Activated naive CD8-positive, alpha-beta T cell (primary cell): ENCODE measurements at regions not wholly inside any gene's neighbourhood (a gene's known extent, or its start where the extent isn't known, plus 50 kb on each side); places are given as distances from the start of the nearest gene placed in this dataset.
A peak's percentile ranks its signal among the peaks of the same experiment; 100 is the strongest.

Experiments
- H3K27ac Mint-ChIP-seq: one replicate; pipeline ENCODE4 v1.8.0; 2021; ENCODE audit warnings: mixed read lengths
- H3K27me3 Mint-ChIP-seq: one replicate; pipeline ENCODE4 v1.8.0; 2021; ENCODE audit warnings: mixed read lengths
- H3K36me3 Mint-ChIP-seq: one replicate; pipeline ENCODE4 v1.8.0; 2021; ENCODE audit warnings: mixed read lengths
- H3K4me1 Mint-ChIP-seq: one replicate; pipeline ENCODE4 v1.8.0; 2021; ENCODE audit warnings: low read depth, mixed read lengths
- H3K4me3 Mint-ChIP-seq: one replicate; pipeline ENCODE4 v1.8.0; 2021; ENCODE audit warnings: mild to moderate bottlenecking, mixed read lengths
- H3K9me3 Mint-ChIP-seq: one replicate; pipeline ENCODE4 v1.8.0; 2021; ENCODE audit warnings: low read depth, mixed read lengths

- Mint-ChIP-seq H3K27ac (no peak overlapping the region), H3K36me3 (no peaks in the 10 kb centered on the region), H3K9me3 (no peaks in the 10 kb centered on the region), H3K4me3 (no peak overlapping the region), H3K4me1 (peaks cover 15% of the 10 kb centered on the region), H3K27me3 (no peaks in the 10 kb centered on the region)
These were observed 150.2 kb downstream of the DYRK2 start for GRCh38 chr12:67798768-67799167.

GRCh38 chr12:67802731-67803130 lies 154.2 kb downstream of the DYRK2 start:
- no peaks in the 10 kb centered on the region for H3K9me3 Mint-ChIP-seq
- H3K36me3 Mint-ChIP-seq = no peaks in the 10 kb centered on the region
- no peaks in the 10 kb centered on the region for H3K27me3 Mint-ChIP-seq
- H3K27ac Mint-ChIP-seq = peak overlapping the region; percentile 38
- H3K4me1 Mint-ChIP-seq = peaks cover 18% of the 10 kb centered on the region
- no peak overlapping the region for H3K4me3 Mint-ChIP-seq

DNA sequence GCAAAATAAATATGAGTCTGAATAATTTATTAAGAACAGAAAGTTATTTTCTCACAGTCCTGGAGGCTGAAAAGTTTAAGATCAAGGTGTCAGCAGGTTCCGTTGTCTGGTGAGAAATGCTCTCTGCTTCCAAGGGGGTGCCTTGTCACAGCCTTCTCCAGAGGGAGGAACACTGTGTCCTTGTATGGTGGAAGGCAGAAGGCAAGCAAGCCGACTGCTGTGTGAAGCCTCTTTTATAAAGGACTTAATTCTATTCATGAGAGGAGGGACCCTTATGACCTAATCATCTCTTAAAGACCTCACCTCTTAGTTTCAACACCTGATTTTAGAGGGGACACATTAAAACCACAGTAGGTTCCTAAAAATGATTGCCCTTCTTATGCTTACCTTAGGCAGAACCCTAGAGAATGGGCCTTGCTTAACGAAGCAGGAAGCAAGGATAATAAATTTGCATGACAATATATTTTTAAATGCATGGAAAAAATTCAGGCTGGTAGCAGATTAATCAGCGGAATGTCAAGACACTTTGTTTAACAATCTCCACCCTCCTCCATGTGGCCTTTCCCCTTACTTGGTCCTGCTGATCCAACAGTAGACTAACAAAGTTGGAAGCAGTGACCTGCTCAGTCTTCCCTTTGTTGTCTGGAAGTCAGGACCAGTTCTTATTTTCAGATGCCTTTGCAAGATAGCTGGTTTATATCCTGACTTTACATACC lies 154.9 kb downstream of the DYRK2 start:
- Mint-ChIP-seq H3K27me3 (no peaks in the 10 kb centered on the region), H3K9me3 (no peaks in the 10 kb centered on the region), H3K27ac (no peak overlapping the region), H3K4me3 (no peak overlapping the region), H3K4me1 (peaks cover 20% of the 10 kb centered on the region), H3K36me3 (no peaks in the 10 kb centered on the region)

GRCh38 chr12:67804168-67804567 lies 155.6 kb downstream of the DYRK2 start:
- H3K9me3 Mint-ChIP-seq = no peaks in the 10 kb centered on the region
- peaks cover 16% of the 10 kb centered on the region for H3K4me1 Mint-ChIP-seq
- no peaks in the 10 kb centered on the region for H3K36me3 Mint-ChIP-seq
- H3K27ac Mint-ChIP-seq = no peak overlapping the region
- no peaks in the 10 kb centered on the region for H3K27me3 Mint-ChIP-seq
- no peak overlapping the region for H3K4me3 Mint-ChIP-seq

GRCh38 chr12:67807814-67808213 lies 159.3 kb downstream of the DYRK2 start:
- Mint-ChIP-seq H3K27me3 (no peaks in the 10 kb centered on the region), H3K36me3 (no peaks in the 10 kb centered on the region)

GRCh38 chr12:67810166-67810565 lies 161.6 kb downstream of the DYRK2 start:
- Mint-ChIP-seq H3K4me1 (peaks cover 14% of the 10 kb centered on the region), H3K4me3 (no peak overlapping the region), H3K36me3 (peaks cover 2% of the 10 kb centered on the region), H3K9me3 (peaks cover 2% of the 10 kb centered on the region), H3K27me3 (no peaks in the 10 kb centered on the region), H3K27ac (no peak overlapping the region)

More at GRCh38 chr12:67807814-67808213, 159.3 kb downstream of the DYRK2 start:
- Mint-ChIP-seq H3K27ac (no peak overlapping the region), H3K4me1 (peaks cover 11% of the 10 kb centered on the region), H3K9me3 (no peaks in the 10 kb centered on the region), H3K4me3 (no peak overlapping the region)

DNA sequence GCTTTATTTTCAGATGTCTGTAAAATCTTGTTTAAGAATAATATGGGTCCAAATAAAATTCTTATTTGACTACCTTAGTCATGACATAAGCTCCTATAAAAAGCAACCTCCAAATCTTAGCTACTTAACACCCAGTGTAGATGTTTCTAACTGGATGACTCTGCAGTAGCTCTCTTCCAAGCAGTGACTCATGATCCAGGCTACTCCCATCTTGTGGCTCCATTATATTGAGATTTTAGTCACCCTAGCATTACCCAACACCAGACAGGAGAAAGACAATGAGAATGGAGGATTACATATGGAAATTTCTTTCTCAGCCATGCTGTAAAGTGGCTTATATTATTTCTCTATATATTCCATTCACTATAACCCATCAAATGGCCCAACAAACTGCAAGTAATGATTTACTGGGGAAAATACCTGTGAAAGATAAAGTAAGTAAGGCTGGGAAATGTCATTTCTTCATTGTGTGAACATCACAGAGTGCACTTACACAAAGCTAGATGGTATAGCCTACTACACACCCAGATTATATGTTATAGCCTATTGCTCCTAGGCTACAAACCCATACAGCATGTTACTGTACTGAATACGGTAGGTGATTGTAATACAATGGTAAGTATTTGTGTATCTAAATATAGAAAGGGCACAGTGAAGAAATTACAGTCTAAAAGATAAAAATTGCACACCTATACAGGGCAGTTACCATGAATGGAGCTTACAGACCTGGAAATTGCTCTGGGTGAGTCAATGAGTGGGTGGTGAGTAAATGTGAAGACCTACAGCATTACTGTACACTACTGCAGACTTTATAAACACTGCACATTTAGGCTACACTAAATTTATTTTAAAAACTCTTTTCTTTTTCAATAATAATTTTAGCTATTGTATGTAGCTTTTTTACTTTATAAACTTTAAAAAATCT lies 163.2 kb downstream of the DYRK2 start:
- peaks cover 14% of the 10 kb centered on the region for H3K9me3 Mint-ChIP-seq

GRCh38 chr12:67813456-67813904 lies 164.9 kb downstream of the DYRK2 start:
- Mint-ChIP-seq H3K4me3 (no peak overlapping the region), H3K36me3 (peaks cover 4% of the 10 kb centered on the region), H3K27ac (no peak overlapping the region), H3K4me1 (peaks cover 8% of the 10 kb centered on the region), H3K27me3 (no peaks in the 10 kb centered on the region), H3K9me3 (peaks cover 24% of the 10 kb centered on the region)

More for the DNA sequence above, 163.2 kb downstream of the DYRK2 start:
- H3K27me3 Mint-ChIP-seq = no peaks in the 10 kb centered on the region
- peaks cover 14% of the 10 kb centered on the region for H3K4me1 Mint-ChIP-seq
- no peak overlapping the region for H3K27ac Mint-ChIP-seq
- no peak overlapping the region for H3K4me3 Mint-ChIP-seq
- H3K36me3 Mint-ChIP-seq = peaks cover 4% of the 10 kb centered on the region

- Mint-ChIP-seq H3K36me3 (peaks cover 4% of the 10 kb centered on the region), H3K4me1 (peaks cover 6% of the 10 kb centered on the region), H3K9me3 (peaks cover 24% of the 10 kb centered on the region), H3K27me3 (no peaks in the 10 kb centered on the region), H3K4me3 (no peak overlapping the region), H3K27ac (no peak overlapping the region)
These were observed 167.7 kb downstream of the DYRK2 start for GRCh38 chr12:67816269-67816668.

DNA sequence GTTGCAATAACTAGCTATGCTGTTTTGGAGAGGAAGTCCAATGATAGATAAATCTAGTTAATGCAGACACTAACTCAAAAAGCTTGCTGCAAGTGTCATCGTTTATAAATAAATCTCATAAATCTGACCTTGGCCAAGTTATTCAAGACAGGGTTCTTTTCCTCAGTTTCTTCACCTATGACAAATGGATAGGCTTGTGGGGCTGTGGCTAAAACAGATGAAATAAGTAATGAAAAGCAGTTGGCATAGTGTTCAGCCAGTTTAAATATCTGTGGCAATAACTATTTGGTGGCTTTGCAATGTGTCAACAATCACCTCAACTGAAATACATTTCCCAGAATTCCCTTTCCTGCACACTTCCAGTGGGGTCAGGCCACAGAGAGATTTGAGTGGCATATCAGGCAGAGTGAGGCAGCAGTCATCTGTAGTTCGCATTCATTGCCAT lies 169.9 kb downstream of the DYRK2 start:
- Mint-ChIP-seq H3K4me3 (no peak overlapping the region), H3K36me3 (peaks cover 4% of the 10 kb centered on the region), H3K27me3 (no peaks in the 10 kb centered on the region), H3K4me1 (no peaks in the 10 kb centered on the region), H3K27ac (no peak overlapping the region), H3K9me3 (peaks cover 24% of the 10 kb centered on the region)

DNA sequence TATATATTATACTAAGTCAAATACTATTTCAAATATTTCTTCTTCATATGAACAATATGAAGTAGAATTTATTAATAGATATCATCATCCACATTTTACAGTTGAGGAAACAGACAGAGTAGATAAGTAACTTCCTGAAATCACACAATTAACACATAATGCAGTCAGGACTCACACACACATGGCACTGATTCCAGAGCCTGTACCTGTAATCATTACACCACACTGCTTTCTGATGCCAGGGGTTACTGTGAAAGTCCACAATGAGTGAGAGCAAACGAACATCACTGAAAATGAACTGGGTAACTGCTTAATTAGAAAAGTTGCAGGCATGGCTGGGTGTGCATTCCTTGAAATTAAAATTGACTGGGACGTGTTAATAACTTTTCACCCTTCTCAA lies 169.3 kb upstream of the IFNG-AS1 start:
- H3K4me1 Mint-ChIP-seq = no peaks in the 10 kb centered on the region
- H3K36me3 Mint-ChIP-seq = peaks cover 4% of the 10 kb centered on the region
- no peaks in the 10 kb centered on the region for H3K27me3 Mint-ChIP-seq
- H3K9me3 Mint-ChIP-seq = peaks cover 24% of the 10 kb centered on the region
- no peak overlapping the region for H3K27ac Mint-ChIP-seq
- H3K4me3 Mint-ChIP-seq = no peak overlapping the region

DNA sequence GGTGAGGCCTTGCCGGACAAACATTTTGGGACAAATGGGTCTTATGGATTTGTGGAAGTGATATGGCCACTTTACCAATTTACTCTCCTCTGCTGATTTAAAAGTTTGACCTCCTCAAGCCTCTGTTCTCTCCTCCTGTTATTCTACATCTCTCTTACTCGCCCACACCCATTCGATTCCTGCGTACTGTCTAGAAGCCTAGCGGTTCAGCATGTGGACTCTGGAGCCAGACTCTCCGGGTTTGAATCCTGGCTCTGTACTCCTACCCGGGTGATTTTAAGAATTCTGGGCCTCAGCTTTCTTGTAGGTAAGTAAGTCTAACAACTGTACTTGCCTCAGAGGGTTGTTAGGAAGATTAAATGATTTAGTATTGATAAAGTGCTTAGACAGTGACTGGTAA lies 168.6 kb upstream of the IFNG-AS1 start:
- no peaks in the 10 kb centered on the region for H3K36me3 Mint-ChIP-seq

GRCh38 chr12:67822826-67823225 lies 166.4 kb upstream of the IFNG-AS1 start:
- Mint-ChIP-seq H3K27me3 (no peaks in the 10 kb centered on the region), H3K9me3 (no peaks in the 10 kb centered on the region), H3K4me1 (peaks cover 6% of the 10 kb centered on the region), H3K36me3 (no peaks in the 10 kb centered on the region), H3K27ac (no peak overlapping the region), H3K4me3 (no peak overlapping the region)

More for the DNA sequence above, 168.6 kb upstream of the IFNG-AS1 start:
- Mint-ChIP-seq H3K27ac (no peak overlapping the region), H3K4me1 (no peaks in the 10 kb centered on the region), H3K4me3 (no peak overlapping the region), H3K27me3 (no peaks in the 10 kb centered on the region), H3K9me3 (peaks cover 19% of the 10 kb centered on the region)

- peaks cover 2% of the 10 kb centered on the region for H3K36me3 Mint-ChIP-seq
- H3K4me1 Mint-ChIP-seq = peaks cover 15% of the 10 kb centered on the region
- no peak overlapping the region for H3K27ac Mint-ChIP-seq
- H3K9me3 Mint-ChIP-seq = no peaks in the 10 kb centered on the region
- no peaks in the 10 kb centered on the region for H3K27me3 Mint-ChIP-seq
- no peak overlapping the region for H3K4me3 Mint-ChIP-seq
These were observed 163.1 kb upstream of the IFNG-AS1 start for GRCh38 chr12:67826148-67826547.
